ENCODE measurements at regions not wholly inside any gene's neighbourhood (a gene's known extent, or its start where the extent isn't known, plus 50 kb on each side); places are given as distances from the start of the nearest gene placed in this dataset.

GRCh38 chr13:89726690-89727435 is 1620.6 kb upstream of the MIR17HG start:
- H3K9me3 ChIP-seq (ENCODE audit: insufficient read depth, low read length): no peaks in the 10 kb centered on the region
- no peaks in the 10 kb centered on the region for H3K27me3 ChIP-seq (ENCODE audit: low read depth, low read length)

GRCh38 chr13:89733829-89734228 is 1613.7 kb upstream of the MIR17HG start:
- H4K20me1 ChIP-seq (ENCODE audit: insufficient read depth, low read length): no peaks in the 10 kb centered on the region
- no peaks in the 10 kb centered on the region for H3K79me2 ChIP-seq (ENCODE audit: low read length)
- TF ChIP-seq EZH2phosphoT487 (IDR thresholded peaks at IDR 0.05; ENCODE audit: low read depth): no peak
- TF ChIP-seq CTCF (IDR thresholded peaks at IDR 0.05; ENCODE audit: low read depth, low read length): no peak
- H3K9ac ChIP-seq (ENCODE audit: low read length): no peak overlapping the region
- no peaks in the 10 kb centered on the region for H3K9me3 ChIP-seq (ENCODE audit: insufficient read depth, low read length)
- H3K4me3 ChIP-seq (ENCODE audit: low read length): no peak overlapping the region
- H3K27me3 ChIP-seq (ENCODE audit: low read depth, low read length): no peaks in the 10 kb centered on the region
- no peak overlapping the region for H3K4me2 ChIP-seq (ENCODE audit: low read length)
- H2AFZ ChIP-seq (ENCODE audit: low read depth, low read length): no peak overlapping the region
- H3K4me1 ChIP-seq (ENCODE audit: low read length): no peaks in the 10 kb centered on the region
- no peaks in the 10 kb centered on the region for H3K36me3 ChIP-seq (replicated peaks; ENCODE audit: low read depth, low read length)
- H3K27ac ChIP-seq (ENCODE audit: low read length): no peak overlapping the region

More at GRCh38 chr13:89726690-89727435, 1620.6 kb upstream of the MIR17HG start:
- H4K20me1 ChIP-seq (ENCODE audit: insufficient read depth, low read length): no peaks in the 10 kb centered on the region
- H3K27ac ChIP-seq (ENCODE audit: low read length): no peak overlapping the region
- no peaks in the 10 kb centered on the region for H3K4me1 ChIP-seq (ENCODE audit: low read length)
- no peak overlapping the region for H3K4me2 ChIP-seq (ENCODE audit: low read length)
- H3K36me3 ChIP-seq (replicated peaks; ENCODE audit: low read depth, low read length): no peaks in the 10 kb centered on the region
- H2AFZ ChIP-seq (ENCODE audit: low read depth, low read length): no peak overlapping the region
- no peak overlapping the region for H3K9ac ChIP-seq (ENCODE audit: low read length)
- no peak overlapping the region for H3K4me3 ChIP-seq (ENCODE audit: low read length)
- TF ChIP-seq CTCF (IDR thresholded peaks at IDR 0.05; ENCODE audit: low read depth, low read length) (no peak), EZH2phosphoT487 (IDR thresholded peaks at IDR 0.05; ENCODE audit: low read depth) (no peak)
- H3K79me2 ChIP-seq (ENCODE audit: low read length): no peaks in the 10 kb centered on the region

- Histone ChIP-seq H3K4me3 (ENCODE audit: low read length) (no peak overlapping the region), H3K9ac (ENCODE audit: low read length) (no peak overlapping the region), H3K79me2 (ENCODE audit: low read length) (no peaks in the 10 kb centered on the region), H3K9me3 (ENCODE audit: insufficient read depth, low read length) (no peaks in the 10 kb centered on the region), H4K20me1 (ENCODE audit: insufficient read depth, low read length) (no peaks in the 10 kb centered on the region), H3K36me3 (replicated peaks; ENCODE audit: low read depth, low read length) (no peaks in the 10 kb centered on the region), H2AFZ (ENCODE audit: low read depth, low read length) (no peak overlapping the region), H3K4me2 (ENCODE audit: low read length) (no peak overlapping the region), H3K27me3 (ENCODE audit: low read depth, low read length) (no peaks in the 10 kb centered on the region), H3K27ac (ENCODE audit: low read length) (no peak overlapping the region), H3K4me1 (ENCODE audit: low read length) (no peaks in the 10 kb centered on the region)
- TF ChIP-seq EZH2phosphoT487 (IDR thresholded peaks at IDR 0.05; ENCODE audit: low read depth) (no peak), CTCF (IDR thresholded peaks at IDR 0.05; ENCODE audit: low read depth, low read length) (no peak)
These were observed 1610.4 kb upstream of the MIR17HG start for GRCh38 chr13:89737051-89737450.

- Histone ChIP-seq H3K27ac (ENCODE audit: low read length) (no peak overlapping the region), H3K36me3 (replicated peaks; ENCODE audit: low read depth, low read length) (no peaks in the 10 kb centered on the region), H3K4me1 (ENCODE audit: low read length) (no peaks in the 10 kb centered on the region), H3K27me3 (ENCODE audit: low read depth, low read length) (no peaks in the 10 kb centered on the region), H3K9ac (ENCODE audit: low read length) (no peak overlapping the region), H4K20me1 (ENCODE audit: insufficient read depth, low read length) (no peaks in the 10 kb centered on the region), H3K9me3 (ENCODE audit: insufficient read depth, low read length) (no peaks in the 10 kb centered on the region), H2AFZ (ENCODE audit: low read depth, low read length) (no peak overlapping the region), H3K79me2 (ENCODE audit: low read length) (no peaks in the 10 kb centered on the region), H3K4me2 (ENCODE audit: low read length) (no peak overlapping the region), H3K4me3 (ENCODE audit: low read length) (no peak overlapping the region)
- TF ChIP-seq EZH2phosphoT487 (IDR thresholded peaks at IDR 0.05; ENCODE audit: low read depth) (no peak), CTCF (IDR thresholded peaks at IDR 0.05; ENCODE audit: low read depth, low read length) (no peak)
These were observed 1609.4 kb upstream of the MIR17HG start for GRCh38 chr13:89738072-89738471.

Measured in OCI-LY3 (cell line).